ENCODE measurements at regions not wholly inside any gene's neighbourhood (a gene's known extent, or its start where the extent isn't known, plus 50 kb on each side); places are given as distances from the start of the nearest gene placed in this dataset.

DNA sequence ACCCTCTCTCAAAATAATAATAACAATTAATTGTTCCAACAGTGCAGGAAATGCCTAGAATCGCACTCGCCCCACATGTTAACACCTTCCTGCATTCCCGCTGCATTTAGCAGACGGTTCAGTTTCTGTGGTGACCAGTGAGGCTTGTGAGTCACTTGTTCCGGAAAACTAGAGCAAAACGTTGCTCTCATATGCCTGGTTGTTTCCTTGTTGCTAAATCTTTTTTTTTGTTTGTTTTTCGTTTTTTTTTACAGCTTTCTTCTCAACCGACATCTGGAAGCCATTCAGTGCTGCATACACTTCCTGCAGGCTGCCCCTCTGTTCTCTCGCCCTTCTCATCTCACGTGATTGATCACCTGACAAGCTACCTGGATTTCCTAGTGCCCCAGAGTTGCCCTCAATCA is 56.9 kb upstream of the TMPRSS2 start:
- no peak for DNase-seq (ENCODE audit: extremely low read depth, insufficient read length)
- Histone ChIP-seq H3K4me3 (replicated peaks; ENCODE audit: low read depth, low read length) (no peak overlapping the region), H3K36me3 (ENCODE audit: control insufficient read depth, insufficient read depth, low read length) (no peaks in the 10 kb centered on the region), H3K27me3 (replicated peaks; ENCODE audit: control insufficient read depth, insufficient read depth, low read length) (no peaks in the 10 kb centered on the region; the same call in 1 of the 2 replicates)
- no peak for TF ChIP-seq CTCF (IDR thresholded peaks at IDR 0.05; ENCODE audit: insufficient read depth, low read length, poor library complexity, severe bottlenecking)

DNA sequence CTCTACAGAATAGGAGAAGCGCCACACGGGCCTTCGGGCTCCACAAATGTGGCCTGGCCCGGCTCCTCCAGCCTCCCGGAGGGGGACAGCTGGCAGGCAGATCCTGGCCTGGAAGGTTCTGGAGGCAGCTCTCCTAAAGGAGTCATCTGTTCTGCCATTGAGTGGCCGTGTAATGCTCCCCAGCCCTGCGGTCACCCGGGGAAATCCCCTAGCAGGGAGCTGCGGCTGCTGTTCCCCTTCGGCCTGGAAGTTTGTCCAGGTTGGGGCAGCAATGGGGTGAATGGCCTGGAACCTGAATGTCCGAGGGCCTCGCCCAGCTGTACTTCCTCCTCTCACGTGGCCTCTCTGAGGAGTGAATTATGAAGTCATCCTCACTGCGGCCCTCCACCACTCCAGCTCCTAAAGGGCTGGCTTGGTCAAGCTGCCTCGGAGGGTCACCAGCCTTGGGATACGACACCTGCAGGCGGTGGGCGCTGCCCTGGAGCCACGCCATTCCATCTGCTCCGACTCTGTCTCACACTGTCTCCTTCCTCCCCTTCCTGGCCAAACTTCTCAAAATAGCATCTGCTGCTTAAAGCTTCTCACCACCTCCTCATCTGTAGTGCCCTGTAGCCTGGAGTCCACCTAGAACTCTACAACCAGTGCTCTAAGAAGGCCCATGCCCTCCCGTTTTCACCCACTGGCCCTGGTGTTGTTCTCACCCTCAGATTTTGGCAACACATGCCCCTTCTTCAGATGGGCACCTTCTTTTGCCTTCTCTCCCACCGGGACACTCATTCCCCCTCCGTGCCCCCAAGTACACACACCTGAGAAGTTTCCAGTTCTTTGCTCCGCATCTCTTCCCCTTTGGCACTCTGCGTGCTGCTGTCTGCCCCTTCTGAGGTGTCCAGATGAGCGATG is 54.4 kb upstream of the TMPRSS2 start:
- DNase-seq (ENCODE audit: extremely low read depth, insufficient read length): no peak
- H3K4me3 ChIP-seq (replicated peaks; ENCODE audit: low read depth, low read length): no peak overlapping the region
- no peaks in the 10 kb centered on the region for H3K36me3 ChIP-seq (ENCODE audit: control insufficient read depth, insufficient read depth, low read length)
- no peak for TF ChIP-seq CTCF (IDR thresholded peaks at IDR 0.05; ENCODE audit: insufficient read depth, low read length, poor library complexity, severe bottlenecking)
- H3K27me3 ChIP-seq (replicated peaks; ENCODE audit: control insufficient read depth, insufficient read depth, low read length): no peaks in the 10 kb centered on the region

DNA sequence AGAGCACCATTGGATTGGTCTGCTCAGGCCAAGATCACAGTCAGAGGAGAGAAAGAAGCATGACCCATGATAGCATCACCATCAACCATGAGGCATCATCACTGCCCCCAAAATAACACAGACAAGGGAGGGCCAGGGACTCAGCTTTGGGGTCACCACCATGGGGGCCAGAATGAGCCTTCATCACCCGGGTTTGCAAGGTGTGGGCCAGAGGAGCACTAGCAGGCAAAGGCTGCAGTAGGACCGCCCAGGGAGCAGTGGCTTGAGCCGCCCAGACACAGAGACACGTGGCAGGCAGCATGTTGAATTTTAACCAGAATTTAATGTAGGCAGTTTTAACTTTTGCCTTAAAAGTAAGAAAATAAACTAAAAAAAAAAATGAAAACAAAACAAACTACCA is 53.7 kb upstream of the TMPRSS2 start:
- DNase-seq (ENCODE audit: extremely low read depth, insufficient read length): no peak
- no peak overlapping the region for H3K4me3 ChIP-seq (replicated peaks; ENCODE audit: low read depth, low read length)
- TF ChIP-seq CTCF (IDR thresholded peaks at IDR 0.05; ENCODE audit: insufficient read depth, low read length, poor library complexity, severe bottlenecking): no peak
- no peaks in the 10 kb centered on the region for H3K36me3 ChIP-seq (ENCODE audit: control insufficient read depth, insufficient read depth, low read length)
- H3K27me3 ChIP-seq (replicated peaks; ENCODE audit: control insufficient read depth, insufficient read depth, low read length): no peaks in the 10 kb centered on the region

GRCh38 chr21:41560661-41561158 is 52.8 kb upstream of the TMPRSS2 start:
- H3K4me3 ChIP-seq (replicated peaks; ENCODE audit: low read depth, low read length): no peak overlapping the region
- no peak for TF ChIP-seq CTCF (IDR thresholded peaks at IDR 0.05; ENCODE audit: insufficient read depth, low read length, poor library complexity, severe bottlenecking)
- no peaks in the 10 kb centered on the region for H3K27me3 ChIP-seq (replicated peaks; ENCODE audit: control insufficient read depth, insufficient read depth, low read length)
- no peaks in the 10 kb centered on the region for H3K36me3 ChIP-seq (ENCODE audit: control insufficient read depth, insufficient read depth, low read length)
- DNase-seq (ENCODE audit: extremely low read depth, insufficient read length): no peak

GRCh38 chr21:41559658-41560631 is 52.0 kb upstream of the TMPRSS2 start:
- Histone ChIP-seq H3K36me3 (ENCODE audit: control insufficient read depth, insufficient read depth, low read length) (no peaks in the 10 kb centered on the region), H3K27me3 (replicated peaks; ENCODE audit: control insufficient read depth, insufficient read depth, low read length) (no peaks in the 10 kb centered on the region), H3K4me3 (replicated peaks; ENCODE audit: low read depth, low read length) (no peak overlapping the region)
- no peak for DNase-seq (ENCODE audit: extremely low read depth, insufficient read length)
- no peak for TF ChIP-seq CTCF (IDR thresholded peaks at IDR 0.05; ENCODE audit: insufficient read depth, low read length, poor library complexity, severe bottlenecking)
